Kidney tubule cell (primary cell): ENCODE measurements at regions not wholly inside any gene's neighbourhood (a gene's known extent, or its start where the extent isn't known, plus 50 kb on each side); places are given as distances from the start of the nearest gene placed in this dataset.
"Not testable (repeated sequence)": the region's sequence is repeated elsewhere in the genome, so short reads cannot be mapped to it uniquely, and the experiment has no call there.

ENCODE experiments used
- DNase-seq: peaks from one replicate; pipeline ENCODE4 v3.0.0-alpha.2; 2018; ENCODE audit warnings: low spot score

DNA sequence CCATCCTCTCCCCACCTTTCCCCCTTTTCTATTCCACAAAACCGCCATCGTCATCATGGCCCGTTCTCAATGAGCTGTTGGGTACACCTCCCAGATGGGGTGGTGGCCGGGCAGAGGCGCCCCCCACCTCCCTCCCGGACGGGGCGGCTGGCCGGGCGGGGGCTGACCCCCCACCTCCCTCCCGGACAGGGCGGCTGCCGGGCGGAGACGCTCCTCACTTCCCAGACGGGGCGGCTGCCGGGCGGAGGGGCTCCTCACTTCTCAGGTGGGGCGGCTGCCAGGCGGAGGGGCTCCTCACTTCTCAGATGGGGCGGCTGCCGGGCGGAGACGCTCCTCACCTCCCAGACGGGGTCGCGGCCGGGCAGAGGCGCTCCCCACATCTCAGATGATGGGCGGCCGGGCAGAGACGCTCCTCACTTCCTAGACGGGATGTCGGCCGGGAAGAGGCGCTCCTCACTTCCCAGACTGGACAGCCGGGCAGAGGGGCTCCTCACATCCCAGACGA, 404.4 kb upstream of the BTBD3 start:
- not testable (repeated sequence) for DNase-seq

DNA sequence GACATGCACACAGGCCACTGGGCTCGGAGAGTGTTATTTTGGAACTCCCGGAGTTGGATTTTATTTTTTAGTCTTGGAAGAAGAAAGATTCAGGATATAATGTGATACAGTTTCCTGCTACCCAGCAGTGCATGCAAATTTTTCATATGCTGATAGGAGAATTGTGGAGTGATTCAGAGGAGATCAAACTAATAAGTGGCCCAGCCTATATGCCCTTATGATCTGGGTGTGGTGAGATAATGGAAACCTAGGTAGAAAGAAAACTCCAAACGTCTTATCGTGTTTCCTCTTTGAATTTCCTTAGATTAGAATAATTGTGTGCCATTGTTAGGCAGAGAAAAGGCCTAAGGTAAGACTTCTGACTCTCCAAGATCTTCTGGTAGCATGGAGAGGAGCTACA, 401.2 kb upstream of the BTBD3 start:
- no peak for DNase-seq

DNA sequence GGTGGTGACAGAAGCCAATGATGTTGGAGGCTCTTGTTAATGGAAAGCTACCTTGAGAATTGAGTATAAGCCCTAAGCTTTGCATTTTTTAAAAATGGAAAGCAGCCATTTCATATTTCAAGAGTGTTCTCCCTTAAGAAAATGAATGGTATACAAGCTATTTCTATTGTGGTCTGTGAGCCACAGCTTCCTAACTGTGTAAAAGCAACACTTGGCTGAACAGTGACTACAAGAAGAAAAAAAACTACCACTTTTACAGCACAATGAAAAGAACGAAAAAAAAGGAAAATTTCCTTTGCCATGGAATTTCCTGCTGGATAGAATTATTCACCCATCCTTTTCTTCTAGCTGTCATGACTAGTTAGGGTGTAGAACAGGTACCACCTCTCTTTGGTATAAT, 397.1 kb upstream of the BTBD3 start:
- no peak for DNase-seq

DNA sequence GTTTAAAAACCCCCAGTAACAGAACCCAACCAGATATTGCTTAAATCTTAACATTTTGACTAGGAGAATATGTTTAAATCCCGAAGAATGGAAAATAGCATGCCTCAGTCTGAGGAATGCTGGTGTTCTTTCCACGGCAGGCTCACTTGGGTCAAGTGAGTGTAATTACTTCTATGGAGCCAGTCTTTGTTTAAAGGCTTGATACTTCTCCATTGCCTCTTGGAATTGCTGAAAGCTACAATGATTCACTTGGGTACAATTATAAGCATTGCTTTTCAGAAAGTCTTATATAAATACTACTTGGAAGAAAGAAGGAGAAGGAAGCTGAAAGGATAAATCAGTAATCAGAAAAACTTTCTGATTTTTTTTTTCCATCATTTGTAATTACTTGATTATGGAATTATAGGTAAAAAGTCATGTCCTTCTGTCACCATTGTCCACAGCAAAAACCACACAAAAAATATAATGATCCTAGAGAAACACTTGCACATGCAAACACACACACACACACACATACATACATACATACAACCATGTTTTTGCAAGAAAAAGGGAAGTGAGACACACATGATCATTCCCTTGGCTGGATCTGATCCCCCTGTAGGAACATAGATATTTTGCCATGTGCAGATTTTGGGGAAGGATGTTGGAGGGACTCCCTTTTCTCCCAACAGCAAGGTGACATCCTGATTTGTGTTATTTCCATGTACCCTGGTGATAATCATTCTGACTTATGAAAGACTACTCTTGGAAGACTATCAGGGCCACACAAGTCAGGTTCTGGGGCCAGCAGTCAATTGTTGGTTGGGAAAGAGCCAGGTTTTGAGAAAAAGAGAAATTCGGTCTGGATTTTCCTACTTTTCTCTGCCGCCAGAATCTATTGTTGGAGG, 396.0 kb upstream of the BTBD3 start:
- DNase-seq = no peak

DNA sequence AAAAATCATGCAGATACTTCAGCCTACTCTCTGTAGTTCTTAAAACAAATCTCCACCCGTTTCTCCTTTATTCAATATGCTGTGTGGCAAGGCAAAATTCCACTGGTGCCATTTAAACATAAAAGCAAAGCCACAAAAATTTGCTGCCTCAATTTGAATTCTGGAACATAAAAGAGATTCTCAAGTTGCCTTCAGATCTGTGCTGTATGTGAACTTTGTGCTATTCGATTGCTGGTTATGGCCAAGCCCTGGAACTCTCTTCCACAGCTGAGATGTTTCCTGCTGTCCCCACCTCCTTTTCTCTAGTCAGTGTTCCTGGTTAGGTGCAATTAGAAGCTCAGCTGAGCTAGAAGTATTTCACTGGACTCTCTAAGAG, 395.3 kb upstream of the BTBD3 start:
- no peak for DNase-seq

DNA sequence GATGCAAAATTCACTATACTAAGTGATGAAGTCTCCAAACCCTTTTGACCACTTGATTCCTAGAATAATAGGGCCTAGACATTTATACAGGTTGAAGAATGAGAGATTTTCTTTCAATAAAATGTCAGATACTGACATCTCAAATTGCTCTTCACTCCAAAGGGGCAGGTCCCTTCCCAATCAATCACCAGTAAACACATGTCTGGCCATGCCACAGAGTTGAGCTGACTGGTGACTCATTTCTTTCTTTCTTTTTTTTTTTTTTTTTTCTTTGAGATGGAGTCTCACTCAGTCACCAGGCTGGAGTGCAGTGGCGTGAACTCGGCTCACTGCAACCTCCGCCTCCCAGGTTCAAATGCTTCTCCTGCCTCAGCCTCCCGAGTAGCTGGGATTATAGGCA, 388.6 kb upstream of the BTBD3 start:
- DNase-seq = peak; percentile 42

DNA sequence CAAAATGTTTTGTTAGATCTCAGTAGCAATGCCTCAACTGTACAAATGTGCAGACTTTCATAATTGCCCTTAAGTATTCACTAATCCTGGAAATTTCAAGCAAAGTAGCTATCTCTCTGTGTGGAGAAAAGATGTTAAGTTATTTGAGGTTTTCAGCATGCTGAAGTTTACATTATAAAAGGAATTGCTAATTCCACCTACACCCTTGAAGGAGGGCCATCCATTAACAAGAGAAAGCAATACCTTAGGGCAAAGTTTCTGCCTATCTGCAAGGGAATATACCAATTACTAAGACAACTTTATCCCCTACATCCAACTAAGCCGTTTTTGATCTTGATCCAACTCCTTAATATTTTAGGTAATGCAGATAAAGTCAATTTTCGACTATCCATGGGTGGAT, 380.7 kb upstream of the BTBD3 start:
- DNase-seq = no peak

DNA sequence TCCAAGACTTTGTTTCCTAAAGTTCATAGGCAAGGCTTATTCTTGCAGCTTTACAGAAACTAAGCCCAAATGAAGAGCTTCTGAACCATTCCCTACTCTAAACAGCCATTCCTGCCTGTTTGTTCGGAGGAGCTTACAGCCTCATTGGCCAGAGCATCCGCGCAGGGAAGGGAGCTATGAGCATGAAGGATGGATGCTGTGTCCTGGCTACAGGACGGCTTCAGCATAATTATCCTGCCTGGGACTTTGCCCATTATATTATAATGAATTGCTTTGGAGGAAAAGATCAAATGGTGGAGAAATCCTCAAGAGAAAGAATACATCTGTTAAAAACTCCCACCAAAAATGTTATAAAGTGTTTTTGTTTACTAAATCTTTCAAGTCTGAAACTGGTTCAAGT, 378.2 kb upstream of the BTBD3 start:
- DNase-seq = no peak

DNA sequence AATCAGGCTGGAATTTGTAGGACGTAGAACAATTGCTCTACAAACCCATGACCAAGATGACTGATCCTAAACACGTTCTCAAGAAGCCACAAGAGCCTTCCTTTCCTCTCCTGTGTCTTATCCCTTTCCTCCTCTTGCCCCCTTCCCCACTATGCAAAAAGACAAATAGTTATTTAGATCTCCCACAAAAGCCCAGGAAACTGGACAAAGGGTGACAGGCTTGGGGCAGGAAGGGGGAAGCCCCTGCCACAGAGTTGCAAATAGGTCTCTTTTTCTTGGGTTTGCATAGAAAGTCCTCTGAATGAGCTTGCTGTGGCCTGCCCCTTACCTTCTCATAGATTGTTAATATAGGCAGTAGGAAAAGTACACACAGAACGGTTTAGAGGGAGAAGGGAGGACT, 377.1 kb upstream of the BTBD3 start:
- DNase-seq = no peak

DNA sequence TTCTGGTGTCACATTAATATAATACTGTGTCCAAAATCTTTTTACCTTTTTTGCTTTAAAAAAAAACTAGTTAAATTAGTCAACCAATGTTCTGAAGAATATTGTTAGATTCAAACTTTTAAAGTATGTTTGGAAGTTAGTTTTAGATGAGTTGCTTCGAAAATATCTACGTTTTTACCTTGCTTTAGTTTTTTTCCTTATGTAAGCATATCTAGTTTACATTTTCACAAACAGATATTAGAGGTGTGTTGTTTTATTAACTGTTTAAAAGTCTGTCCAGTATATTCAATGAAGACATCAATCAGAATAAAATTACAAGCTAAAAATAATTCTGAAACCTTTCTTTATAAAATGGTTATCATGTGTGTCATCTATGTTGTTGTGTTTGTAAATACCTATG, 375.0 kb upstream of the BTBD3 start:
- DNase-seq = no peak

DNA sequence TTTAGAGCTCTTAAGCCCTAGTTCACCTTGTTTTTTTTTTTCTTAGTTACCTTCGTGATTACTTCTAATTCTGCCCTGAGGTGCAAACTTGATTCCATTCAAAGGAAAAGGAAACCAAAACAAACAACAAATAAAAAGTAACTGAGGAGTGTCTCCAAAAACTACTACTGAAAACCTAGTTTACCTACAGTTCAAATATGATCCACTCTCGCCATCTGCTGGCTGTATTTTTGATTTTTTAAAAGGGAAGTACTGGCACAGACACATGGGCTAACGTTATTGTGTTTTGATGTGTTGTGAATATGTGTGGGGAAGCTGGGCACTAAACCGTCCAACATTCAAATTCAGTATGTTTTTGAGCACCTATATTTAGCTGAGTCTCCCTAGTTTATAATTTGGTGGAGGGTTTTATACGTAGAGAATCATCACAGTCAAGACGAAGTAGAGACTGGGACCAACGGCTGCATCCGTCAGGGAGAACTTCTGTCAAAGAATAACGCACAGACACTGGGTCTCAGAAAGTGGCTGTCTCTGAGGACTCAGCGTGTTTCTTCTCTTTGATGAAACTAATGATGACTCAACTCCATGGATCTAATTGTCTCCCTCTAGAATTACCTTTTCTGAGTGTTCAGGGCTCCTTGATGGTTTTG, 373.5 kb upstream of the BTBD3 start:
- DNase-seq = peak; percentile 84

DNA sequence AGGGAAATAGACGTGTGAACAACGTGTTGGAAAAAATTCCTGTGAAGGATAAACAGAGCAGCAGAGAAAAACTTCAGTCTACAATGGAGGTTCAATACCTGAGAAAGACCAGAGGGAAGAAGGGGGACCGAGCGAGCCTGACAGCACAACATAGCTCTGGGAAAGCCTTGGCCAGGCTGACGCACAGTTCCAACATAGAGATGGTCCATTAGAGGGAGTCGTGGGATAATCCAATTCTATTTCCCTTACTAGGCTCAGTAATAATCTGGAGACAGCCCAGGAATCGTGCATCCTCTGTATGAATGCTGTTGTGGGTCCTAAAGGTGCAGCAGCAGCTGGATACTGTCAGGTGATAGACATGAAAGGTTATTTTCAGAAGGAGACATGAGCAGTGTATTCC, 370.8 kb upstream of the BTBD3 start:
- no peak for DNase-seq

DNA sequence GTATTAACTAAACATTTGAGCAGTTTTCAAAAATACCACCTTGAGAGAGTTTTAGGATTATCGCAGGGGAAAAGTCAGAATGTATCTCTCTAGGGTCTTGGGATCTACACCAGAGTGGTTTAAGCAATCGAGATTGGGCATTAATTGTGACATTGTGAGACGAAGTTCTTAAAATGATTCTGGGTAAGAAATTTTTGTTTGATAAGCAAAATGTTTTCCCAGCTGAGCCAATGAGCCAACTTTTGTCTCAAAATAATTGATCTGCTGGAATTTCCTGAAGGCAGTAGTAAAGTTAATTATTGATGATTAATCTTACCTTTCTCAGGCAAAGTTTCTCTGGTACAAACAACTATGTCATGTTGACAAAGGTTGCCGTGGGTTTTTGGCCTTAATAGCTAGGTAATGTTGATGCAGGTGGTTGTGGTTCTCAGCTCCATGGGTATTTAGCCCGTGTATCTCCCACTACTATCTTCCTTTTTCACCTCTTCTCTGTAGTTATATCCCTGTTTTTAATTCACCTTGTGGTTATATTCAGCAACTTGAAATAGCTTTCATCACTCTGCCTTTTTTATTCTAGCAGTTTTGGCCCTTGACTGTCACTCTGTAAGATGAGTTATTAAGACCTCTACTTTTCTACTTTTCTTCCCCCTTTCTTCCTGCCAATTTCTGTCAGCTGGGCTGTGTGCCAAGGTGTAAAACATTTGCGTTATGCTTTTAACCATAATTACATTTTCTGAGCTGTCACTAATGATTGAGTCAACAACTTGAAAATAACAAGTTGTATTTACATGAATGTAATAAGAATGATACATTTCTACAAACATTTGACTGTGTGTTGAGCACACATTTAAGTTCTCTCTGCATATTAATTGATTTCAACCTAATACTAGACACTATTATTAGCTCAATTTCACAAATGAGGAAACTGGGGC, 368.3 kb upstream of the BTBD3 start:
- DNase-seq = peak; percentile 27

DNA sequence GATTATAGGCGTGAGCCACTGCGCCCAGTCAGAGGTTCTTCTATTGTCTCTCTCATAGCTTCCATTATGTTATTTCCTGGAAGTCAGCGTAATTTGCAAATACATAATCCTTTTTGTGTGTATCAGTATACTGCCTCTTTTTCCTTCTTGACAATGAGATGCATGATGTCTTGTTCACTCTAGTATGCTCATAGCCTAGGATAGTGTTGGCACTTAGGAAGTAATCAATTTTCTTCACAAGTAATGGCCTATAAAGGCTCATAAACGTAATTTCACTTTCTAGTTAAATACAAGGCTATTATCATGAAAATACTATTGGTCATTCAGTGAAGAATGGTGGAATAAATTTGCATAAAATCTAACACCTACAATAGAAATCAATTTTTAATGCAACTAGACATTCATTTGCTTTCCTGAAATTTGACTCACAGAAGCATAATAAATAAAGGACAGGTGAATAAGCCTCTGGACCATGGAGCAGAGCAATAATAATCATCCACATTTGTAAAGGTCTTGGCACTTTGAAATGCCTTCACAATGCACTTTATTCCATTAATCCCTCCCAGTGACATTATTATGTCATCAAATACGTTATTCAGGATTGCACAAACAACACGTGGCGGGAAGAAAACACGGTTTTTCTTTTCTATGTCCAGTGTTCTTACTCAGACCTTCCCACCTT, 366.9 kb upstream of the BTBD3 start:
- DNase-seq = no peak

DNA sequence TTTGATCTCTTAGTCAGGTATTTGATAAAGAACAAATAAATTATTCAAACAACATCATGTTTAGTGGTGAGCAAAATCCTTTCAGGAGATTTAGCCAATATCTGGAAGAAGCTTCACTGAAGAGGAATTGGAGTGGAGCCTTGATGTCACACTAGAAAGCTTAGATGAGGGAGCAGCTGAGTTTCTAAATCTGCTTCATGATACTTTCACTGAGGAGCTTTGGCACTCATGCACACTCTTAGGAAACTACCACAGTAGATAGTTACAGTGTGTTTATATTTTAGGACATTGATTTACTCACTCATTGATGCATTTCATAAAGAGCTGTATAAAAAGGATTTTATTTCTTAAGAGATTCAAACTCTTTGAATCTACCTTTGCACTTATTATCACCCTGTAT, 366.2 kb upstream of the BTBD3 start:
- DNase-seq = no peak

DNA sequence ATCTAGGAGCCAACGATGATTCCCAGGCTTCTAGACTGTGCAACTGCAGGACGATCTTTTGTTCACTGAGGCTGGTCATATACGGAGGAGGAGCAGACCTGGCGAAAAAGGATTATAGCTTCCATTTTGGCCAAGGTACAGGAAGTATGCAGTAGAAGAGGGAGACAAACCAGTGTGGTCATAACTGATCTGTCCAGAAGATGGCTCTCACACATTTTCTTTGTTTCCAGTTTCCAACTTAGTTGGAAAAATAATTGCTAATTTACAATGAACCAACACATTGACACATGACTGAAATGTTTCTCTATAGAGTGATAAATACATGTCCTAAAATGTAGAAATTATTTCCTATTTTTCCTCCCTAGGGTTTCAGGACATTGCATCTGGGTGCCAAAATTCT, 364.1 kb upstream of the BTBD3 start:
- DNase-seq = peak; percentile 32

DNA sequence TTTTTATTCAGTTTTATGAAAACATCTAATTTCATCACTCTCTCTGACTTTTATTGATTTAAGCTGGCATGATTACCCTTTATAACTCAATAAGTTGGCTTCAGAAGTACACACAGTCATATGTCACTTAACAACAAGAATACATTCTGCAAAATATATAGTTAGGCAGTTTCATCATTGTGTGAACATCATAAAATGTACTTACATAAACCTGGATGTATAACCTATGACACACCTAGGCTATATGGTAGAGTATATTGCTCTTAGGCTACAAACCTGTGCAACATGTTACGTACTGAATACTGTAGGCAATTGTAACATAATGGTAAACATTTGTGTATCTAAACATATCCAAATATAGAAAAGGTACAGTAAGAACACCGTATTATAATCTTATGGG, 362.2 kb upstream of the BTBD3 start:
- DNase-seq = no peak

DNA sequence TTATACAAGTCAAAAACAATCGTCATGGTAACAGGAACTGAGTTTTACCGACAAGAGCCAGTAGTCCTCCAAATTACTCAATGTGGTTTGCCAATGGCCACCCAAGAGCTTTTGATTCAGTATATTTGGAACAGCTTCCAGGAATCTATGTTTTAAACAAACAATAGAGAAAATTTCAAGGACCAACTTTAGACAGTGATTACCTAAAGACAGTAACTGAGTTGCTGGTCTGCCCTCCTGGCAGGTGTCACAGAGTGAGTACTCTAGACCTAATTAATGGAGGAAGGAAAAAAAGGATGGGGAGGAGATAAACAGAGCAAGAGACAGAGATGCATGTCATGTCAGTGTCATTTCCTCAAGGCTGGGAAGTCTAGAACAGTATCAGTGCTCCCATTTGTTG, 361.3 kb upstream of the BTBD3 start:
- DNase-seq = no peak

DNA sequence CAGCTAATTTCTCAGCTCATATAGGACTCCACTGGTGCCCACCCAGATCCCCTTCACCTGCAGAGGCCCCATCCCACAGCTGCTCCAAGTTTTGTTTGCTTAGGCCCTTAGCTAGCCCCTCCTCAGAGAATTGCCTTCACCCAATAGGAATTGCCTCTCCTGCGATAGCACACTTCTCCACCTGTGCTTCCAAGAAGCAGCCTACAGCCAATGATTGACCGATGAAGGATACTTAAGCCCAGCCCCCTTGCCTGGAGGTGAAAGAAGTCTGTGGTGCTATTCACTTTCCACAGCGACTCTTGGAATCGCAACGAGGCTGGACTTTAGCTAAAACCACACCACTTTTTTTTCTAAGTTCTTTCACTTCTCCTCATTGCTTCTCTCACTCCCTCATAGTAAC, 353.2 kb upstream of the BTBD3 start:
- DNase-seq = no peak

DNA sequence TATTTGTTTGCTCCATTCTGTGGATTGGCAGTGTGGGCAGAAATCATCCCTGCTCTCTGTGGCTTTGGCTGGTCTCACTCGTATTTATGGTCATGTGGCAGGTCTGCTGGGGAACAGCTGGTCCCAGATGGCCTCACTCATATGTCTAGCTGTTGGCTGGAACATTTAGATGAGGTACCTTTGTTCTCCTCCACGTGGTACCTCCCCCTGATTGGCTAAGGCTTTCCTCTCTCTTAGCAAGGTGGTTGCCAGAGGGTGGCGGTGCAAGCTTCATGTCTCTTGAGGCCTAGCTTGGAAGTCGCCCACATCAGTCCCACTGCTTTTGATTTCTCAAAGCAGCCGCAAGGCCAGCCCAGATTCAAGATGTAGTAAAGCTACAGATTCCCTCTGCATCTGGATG, 348.5 kb upstream of the BTBD3 start:
- DNase-seq = no peak

DNA sequence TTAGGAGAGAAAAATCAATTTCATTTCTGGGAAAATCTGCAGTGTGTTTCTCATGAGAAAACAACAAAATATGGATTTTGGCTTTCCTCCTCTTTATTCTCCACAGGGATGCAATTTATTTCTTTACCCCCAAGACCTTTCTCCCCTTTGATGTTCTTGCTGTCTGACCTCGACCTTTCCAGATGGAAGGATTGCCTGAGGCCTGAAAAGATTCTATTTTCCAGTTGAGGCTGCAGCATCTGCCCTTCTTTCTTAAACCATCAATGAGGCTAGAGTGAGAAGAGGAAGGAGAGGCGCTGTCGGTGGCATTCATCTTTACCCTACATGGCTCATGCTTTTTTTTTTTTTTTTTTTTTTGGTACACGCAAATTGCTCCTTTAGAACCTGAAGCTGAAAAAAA, 344.2 kb upstream of the BTBD3 start:
- no peak for DNase-seq

DNA sequence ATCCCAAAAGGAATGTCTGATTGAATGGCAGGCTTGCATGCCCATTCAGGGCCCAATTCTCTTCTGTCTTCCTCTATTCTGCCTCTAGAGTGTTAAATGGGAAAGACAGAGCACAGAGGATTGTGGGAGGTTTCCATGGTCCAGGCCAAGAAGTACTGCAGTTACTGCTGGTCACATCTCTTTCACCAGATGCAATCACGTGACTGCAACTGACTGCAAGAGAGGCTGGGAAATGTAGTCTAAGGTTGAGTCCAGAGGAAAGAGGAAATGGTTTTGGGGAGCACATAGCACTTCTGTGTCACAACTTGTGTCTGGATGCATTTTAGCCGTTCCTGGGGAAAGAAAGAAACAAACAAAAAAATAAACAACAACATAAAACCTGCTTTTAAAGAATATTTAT, 336.4 kb upstream of the BTBD3 start:
- DNase-seq = no peak
